Neural cell (in vitro differentiated cells): ENCODE measurements at regions not wholly inside any gene's neighbourhood (a gene's known extent, or its start where the extent isn't known, plus 50 kb on each side); places are given as distances from the start of the nearest gene placed in this dataset.

Experiments
- EZH2 ChIP-seq: fragments of 200-600, 300-800 bp; shearing (Covaris generic), sonication (generic); IDR thresholded peaks from 2 replicates; pipeline ENCODE4 v1.6.1; 2014; ENCODE audit warnings: antibody characterized with exemption, low read length, borderline replicate concordance, mild to moderate bottlenecking; ENCODE audit not compliant: insufficient read depth, poor library complexity, severe bottlenecking
- MXI1 ChIP-seq: fragments of 450-650 bp; conservative IDR thresholded peaks from 2 replicates; pipeline ENCODE4 v1.6.1; 2014; ENCODE audit warnings: antibody characterized with exemption, mild to moderate bottlenecking; ENCODE audit not compliant: poor library complexity, severe bottlenecking
- POLR2AphosphoS5 ChIP-seq: IDR thresholded peaks from 2 replicates; pipeline ENCODE4 v1.6.1; 2012
- RAD21 ChIP-seq: fragments of 450-650 bp; conservative IDR thresholded peaks from 2 replicates; pipeline ENCODE4 v1.6.1; 2014; ENCODE audit warnings: antibody characterized with exemption, mild to moderate bottlenecking, moderate library complexity
- REST ChIP-seq: IDR thresholded peaks from 2 replicates; pipeline ENCODE4 v1.6.1; 2012; ENCODE audit warnings: borderline replicate concordance
- TAF1 ChIP-seq: IDR thresholded peaks from 2 replicates; pipeline ENCODE4 v1.6.1; 2012; ENCODE audit warnings: low read depth
- TF ChIP-seq, protein P1 (sequence below): fragments of 450-650 bp; IDR thresholded peaks from 2 replicates; pipeline ENCODE4 v1.5.1; 2014; ENCODE audit warnings: antibody characterized with exemption, mild to moderate bottlenecking, moderate library complexity; ENCODE audit not compliant: poor library complexity, severe bottlenecking

DNA sequence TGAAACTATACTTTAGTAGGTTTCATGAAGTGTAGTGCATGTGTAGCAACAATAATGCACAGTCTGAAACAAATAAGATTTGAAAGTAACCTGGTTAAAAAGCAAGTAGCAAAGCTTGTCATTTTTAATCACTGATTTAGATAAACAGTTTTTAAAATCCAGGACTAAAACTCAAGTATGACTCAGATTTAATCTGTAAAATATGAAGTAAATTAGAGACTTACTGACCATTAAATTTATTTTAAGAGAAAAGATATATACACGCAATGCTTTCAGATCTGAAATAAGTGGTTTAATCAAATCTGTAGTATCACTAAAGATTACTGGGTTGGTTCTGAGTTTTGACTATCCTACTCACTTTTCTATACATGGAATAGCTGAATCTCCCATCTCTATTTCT lies 300.7 kb upstream of the RBMS3 start:
- TF ChIP-seq, protein P1, sequence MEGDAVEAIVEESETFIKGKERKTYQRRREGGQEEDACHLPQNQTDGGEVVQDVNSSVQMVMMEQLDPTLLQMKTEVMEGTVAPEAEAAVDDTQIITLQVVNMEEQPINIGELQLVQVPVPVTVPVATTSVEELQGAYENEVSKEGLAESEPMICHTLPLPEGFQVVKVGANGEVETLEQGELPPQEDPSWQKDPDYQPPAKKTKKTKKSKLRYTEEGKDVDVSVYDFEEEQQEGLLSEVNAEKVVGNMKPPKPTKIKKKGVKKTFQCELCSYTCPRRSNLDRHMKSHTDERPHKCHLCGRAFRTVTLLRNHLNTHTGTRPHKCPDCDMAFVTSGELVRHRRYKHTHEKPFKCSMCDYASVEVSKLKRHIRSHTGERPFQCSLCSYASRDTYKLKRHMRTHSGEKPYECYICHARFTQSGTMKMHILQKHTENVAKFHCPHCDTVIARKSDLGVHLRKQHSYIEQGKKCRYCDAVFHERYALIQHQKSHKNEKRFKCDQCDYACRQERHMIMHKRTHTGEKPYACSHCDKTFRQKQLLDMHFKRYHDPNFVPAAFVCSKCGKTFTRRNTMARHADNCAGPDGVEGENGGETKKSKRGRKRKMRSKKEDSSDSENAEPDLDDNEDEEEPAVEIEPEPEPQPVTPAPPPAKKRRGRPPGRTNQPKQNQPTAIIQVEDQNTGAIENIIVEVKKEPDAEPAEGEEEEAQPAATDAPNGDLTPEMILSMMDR, result no peak
- TF ChIP-seq POLR2AphosphoS5 (no peak), TAF1 (no peak), RAD21 (no peak), EZH2 (no peak), MXI1 (no peak), REST (no peak)
